HG03175 (cell line): ENCODE measurements at regions not wholly inside any gene's neighbourhood (a gene's known extent, or its start where the extent isn't known, plus 50 kb on each side); places are given as distances from the start of the nearest gene placed in this dataset.

Experiments used
- ATAC-seq: cut with Tn5 transposase; IDR thresholded peaks from one replicate; pipeline ENCODE4 v1.9.1; 2021; ENCODE audit warnings: mild to moderate bottlenecking, moderate library complexity; ENCODE audit not compliant: unreplicated experiment

- no peak for ATAC-seq
Measured at GRCh38 chr18:24773101-24773500, 312.7 kb downstream of the HRH4 start.

- ATAC-seq = no peak
Measured at GRCh38 chr18:24776019-24776418, 315.6 kb downstream of the HRH4 start.

DNA sequence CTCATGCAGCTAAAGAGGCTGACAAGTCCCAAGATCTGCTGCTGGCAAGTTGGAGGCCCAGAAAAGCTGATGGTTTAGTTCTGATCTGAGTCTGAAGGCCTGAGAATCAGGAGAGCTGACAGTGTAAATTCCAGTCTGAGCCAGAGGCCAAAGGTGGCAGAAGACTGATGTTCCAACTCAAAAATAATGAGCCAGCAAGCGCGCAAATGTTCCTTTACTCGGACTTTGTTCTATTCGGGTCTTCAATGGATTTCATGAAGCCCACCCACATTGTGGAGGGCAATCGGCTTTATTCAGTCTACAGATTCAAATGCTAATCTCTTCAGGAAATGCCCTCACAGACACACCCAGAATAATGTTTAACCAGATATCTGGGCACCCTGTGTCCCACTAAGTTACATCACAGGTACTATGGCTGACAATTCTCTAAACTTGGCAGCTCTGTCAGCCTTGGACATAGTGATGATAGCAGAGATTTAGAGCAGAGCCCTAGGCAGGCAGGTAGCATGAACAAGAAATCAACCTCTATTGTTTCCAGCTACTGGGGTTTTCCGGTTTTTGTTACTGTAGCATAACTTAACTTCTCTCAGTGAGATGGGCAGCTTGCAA lies 318.5 kb downstream of the HRH4 start:
- no peak for ATAC-seq

- ATAC-seq = no peak
Measured at GRCh38 chr18:24782566-24782965, 322.1 kb downstream of the HRH4 start.

- no peak for ATAC-seq
Measured at GRCh38 chr18:24785019-24785418, 324.6 kb downstream of the HRH4 start.

DNA sequence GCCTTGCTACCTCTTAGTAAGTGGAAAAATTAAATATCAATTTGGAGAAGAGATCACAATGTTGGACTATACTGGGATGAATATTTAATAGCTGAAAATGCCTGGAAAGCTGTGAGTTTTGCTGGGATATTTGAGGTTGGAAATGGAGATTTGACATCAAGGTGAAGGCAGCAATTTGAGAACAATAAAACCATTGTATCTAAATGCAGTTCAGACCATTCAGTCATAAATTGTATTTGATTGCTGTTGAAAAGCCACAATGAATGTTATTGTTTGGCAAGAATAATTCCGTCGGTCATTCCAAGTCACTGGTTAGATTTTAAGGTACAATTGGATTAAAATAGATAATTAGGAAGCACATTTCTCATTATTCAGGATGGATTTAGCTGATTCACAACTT lies 325.6 kb downstream of the HRH4 start:
- no peak for ATAC-seq

DNA sequence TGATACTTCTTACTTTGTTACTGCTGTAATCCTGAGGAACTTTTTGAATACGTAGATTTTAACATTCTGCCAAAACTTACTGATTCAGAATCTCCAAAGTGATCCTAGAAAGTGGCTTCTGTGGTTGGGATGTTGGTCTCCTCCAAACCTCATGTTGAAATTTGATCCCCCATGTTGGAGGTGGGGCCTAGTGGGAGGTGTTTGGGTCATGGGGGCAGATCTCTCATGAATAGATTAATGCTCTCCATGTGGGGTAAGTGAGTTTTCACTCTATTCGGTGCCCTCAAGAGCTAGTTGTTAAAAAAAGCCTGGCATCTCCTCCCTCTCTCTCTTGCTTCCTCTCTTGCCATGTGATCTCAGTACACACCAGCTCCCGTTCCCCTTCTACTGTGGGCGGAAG lies 329.9 kb downstream of the HRH4 start:
- no peak for ATAC-seq

- ATAC-seq = no peak
Measured at GRCh38 chr18:24791751-24792545, 331.5 kb downstream of the HRH4 start.

DNA sequence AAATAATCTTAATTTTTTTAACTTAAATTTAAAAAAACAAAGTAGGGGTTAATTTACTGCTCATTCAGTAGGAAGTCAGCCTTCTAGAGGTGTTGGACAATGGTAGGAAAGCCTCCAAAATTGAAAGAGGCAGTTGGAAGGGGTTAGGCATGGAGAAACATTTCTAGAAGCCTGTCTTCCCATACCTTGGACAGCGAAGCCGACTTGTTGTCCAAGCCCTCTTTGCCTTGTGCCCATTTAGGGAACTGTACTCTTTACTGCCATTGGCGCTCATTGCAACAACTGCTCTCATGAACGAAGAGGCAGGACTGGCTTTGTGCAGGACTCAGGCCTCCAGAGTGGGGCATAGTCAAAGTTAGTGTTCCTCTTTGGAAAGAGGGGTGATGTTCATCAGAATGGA lies 333.3 kb downstream of the HRH4 start:
- no peak for ATAC-seq

DNA sequence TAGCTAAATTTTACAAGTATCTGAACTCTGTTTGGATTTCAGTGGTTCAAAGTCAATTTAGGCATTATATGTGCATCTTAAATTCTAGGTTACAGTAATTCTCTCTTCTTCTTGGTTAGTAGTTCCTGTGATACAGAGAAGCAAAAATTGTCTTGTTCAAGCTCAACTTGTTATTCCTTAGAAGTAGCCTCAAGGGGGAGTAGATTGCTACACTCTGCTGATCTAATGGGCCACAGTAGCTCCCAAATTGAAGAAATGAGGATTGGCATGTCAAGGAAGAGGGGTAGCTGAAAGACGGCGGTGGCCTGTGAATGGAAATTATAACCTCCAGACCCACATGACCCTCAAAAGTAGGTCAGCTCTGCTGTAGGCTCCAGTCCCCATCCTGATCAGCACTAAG lies 334.7 kb downstream of the HRH4 start:
- ATAC-seq = no peak

DNA sequence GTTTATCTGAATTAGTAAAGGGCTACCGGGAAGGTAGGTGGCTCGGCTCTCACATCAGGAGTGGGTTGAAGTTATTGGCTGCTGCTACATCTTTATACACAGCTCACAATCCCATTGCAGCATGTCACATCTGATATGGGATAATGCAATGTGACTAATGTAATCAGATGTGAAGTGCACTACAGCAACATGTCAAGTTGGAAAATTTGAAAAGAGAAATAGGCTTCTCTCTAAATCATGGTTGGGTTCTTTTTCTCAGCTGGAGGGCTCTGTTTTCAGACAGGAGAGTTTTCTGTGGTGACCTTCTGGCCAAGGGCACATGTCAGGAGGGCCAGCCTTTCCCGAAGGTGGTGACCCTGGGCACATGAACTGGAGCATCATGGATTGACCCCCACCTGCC lies 337.5 kb downstream of the HRH4 start:
- no peak for ATAC-seq

DNA sequence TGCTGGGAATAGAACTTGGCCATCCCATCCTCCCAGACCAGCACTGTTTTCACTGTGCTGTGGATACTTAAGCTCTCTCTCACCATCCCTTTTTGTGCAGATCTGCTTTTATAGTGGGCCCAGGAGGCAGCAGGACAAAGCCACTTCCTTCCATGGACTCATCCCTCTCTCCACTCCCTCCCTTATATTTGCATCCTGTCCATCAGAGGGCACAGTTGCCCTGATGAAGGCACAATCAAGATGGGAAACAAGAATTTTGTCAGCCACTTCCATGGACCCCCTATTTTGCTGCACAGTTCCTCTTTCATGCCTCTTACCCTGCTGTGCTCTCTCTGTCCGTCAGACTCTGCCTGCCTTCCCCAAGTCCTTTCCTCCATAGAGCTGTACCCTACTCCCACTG lies 338.7 kb downstream of the HRH4 start:
- ATAC-seq = no peak

- ATAC-seq = no peak
Measured at GRCh38 chr18:24799720-24800119, 339.3 kb downstream of the HRH4 start.

GRCh38 chr18:24801001-24801400 lies 340.6 kb downstream of the HRH4 start:
- no peak for ATAC-seq

- ATAC-seq = no peak
Measured at GRCh38 chr18:24802456-24802855, 342.0 kb downstream of the HRH4 start.

DNA sequence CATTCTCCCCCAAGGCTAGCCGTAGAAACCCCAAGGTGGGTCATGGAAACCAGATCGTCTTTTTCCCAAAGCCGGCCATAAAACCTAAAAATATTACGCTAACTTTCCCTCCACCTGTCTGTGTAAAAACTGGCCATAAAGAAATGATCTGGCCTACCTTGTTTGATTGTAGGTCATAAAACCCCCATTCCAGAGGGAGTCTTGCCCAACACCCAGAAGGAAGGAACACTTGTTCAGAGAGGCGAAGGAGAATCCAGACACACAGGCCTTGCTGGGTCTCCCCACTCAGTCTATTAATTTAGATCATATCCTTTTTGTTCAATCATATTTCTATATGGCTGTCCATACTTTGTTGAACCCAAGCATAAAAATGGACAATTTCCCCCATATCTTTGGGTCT lies 344.7 kb downstream of the HRH4 start:
- no peak for ATAC-seq

- ATAC-seq = no peak
Measured at GRCh38 chr18:24809173-24809950, 348.9 kb downstream of the HRH4 start.

- ATAC-seq = no peak
Measured at GRCh38 chr18:24810561-24811305, 350.3 kb downstream of the HRH4 start.

DNA sequence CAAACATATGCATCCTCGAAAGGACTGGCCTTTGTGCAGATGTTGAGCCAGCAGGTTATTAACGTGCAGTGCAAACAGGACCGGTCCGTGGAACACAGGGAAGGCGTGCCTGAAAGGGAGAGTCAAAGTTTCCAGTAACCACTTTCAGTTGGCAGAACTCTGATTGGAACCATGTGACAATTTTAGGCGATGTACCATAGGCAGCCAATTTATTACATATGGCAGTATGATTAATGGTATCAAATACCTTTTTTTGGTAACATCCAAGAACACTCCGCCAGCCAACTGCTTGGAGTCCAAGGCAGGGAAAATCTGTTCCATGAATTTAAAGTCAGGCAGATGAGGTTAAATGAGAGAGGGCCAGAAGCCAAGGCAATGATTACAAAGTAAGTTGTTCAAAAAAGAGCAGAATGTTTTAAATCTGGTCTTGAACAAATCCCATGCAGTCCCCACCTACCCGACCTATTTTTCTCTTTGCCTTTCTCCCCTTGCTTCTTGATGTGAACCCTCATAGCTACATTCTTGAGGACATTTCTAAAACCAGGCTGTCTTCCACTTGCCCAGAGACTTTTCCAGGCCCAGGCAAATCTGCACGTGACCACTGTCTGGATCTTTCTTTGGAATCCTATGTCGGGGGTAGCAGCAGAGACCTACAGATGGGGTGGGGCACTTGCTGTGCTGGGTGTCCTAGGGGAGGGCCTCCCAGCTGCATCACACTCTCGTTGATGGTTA lies 351.7 kb downstream of the HRH4 start:
- ATAC-seq = no peak

GRCh38 chr18:24814521-24814920 lies 354.1 kb downstream of the HRH4 start:
- ATAC-seq = no peak

DNA sequence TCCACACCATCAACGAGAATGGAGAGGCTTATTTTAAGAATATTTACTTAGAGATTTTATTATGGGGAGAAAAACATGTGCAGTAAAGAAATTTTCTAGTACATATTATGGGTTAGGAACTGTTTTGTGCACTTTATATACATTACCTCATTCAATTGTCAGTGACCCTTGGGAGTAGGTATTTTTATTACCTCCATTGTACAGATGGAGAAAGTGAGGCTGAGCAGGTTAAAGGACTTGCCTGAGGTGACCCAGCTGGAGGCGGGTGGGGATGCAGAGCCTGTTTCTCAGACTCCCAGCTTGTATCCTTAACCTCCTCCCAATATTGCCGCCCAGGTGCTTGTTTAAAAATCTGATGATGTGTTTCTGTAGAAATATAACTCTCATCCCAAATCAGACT lies 356.7 kb downstream of the HRH4 start:
- ATAC-seq = no peak
